Esophagus squamous epithelium (tissue), 4 donors: ENCODE measurements at regions not wholly inside any gene's neighbourhood (a gene's known extent, or its start where the extent isn't known, plus 50 kb on each side); places are given as distances from the start of the nearest gene placed in this dataset.

Experiments used
- POLR2A ChIP-seq, 4 donors: fragments of 450-650 bp; IDR thresholded peaks; one replicate each; pipeline ENCODE4 v1.6.1; 2017; ENCODE audit warnings: antibody characterized with exemption in 4 of 4, mild to moderate bottlenecking in 4 of 4, moderate library complexity in 3 of 4
- TF ChIP-seq, protein P1 (sequence below), 6 experiments: fragments of 450-650 bp in 4 of 6; fragments of 200-600 bp in 2 of 6; sonication (generic) in 2 of 6; IDR thresholded peaks; one replicate each; pipeline ENCODE4 v1.5.1; 2016 to 2019; ENCODE audit warnings: antibody characterized with exemption in 6 of 6, mild to moderate bottlenecking in 4 of 6, moderate library complexity in 4 of 6

DNA sequence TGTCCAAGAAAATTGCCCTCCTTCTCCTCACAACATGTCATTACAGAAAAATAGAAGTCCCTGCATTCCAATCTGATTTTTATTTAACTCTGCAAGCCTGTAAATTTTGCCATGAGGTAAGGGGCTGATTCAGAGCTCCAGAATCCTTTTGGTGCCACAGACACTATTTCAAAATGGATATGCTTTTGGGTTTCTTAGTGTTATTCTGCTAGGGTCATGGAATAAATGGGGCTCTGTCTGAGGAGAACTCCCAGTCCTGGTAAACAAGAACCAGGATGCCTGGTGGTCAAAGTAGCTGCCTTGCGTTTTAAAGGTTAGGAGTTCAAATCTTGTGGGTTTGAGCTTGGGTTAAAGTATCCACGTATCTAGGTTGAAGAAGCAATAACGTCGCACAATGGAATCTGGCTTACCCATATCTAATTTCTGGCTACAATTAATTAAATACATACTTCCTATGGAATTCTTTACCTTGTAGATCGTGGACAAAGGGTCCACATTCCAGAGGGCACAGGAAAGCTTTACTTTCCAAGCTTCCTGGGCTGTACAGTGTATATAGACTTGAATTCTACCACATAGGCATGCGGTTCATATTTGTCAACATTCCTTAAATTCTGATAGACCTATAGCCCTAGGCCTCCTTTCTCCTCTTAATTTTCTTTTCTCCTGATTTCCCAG is 98.0 kb upstream of the CDC42BPA start:
- TF ChIP-seq, protein P1, sequence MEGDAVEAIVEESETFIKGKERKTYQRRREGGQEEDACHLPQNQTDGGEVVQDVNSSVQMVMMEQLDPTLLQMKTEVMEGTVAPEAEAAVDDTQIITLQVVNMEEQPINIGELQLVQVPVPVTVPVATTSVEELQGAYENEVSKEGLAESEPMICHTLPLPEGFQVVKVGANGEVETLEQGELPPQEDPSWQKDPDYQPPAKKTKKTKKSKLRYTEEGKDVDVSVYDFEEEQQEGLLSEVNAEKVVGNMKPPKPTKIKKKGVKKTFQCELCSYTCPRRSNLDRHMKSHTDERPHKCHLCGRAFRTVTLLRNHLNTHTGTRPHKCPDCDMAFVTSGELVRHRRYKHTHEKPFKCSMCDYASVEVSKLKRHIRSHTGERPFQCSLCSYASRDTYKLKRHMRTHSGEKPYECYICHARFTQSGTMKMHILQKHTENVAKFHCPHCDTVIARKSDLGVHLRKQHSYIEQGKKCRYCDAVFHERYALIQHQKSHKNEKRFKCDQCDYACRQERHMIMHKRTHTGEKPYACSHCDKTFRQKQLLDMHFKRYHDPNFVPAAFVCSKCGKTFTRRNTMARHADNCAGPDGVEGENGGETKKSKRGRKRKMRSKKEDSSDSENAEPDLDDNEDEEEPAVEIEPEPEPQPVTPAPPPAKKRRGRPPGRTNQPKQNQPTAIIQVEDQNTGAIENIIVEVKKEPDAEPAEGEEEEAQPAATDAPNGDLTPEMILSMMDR (IDR thresholded peaks at IDR 0.05), result no peak
- TF ChIP-seq POLR2A (IDR thresholded peaks at IDR 0.05), result no peak
